ENCODE measurements at regions not wholly inside any gene's neighbourhood (a gene's known extent, or its start where the extent isn't known, plus 50 kb on each side); places are given as distances from the start of the nearest gene placed in this dataset.

GRCh38 chr4:72677265-72677664 is 108.2 kb upstream of the ADAMTS3 start:
- no peak for DNase-seq (ENCODE audit: low read depth in 2 of 2)
- H3K9ac ChIP-seq (ENCODE audit: insufficient read depth, low read length): no peak overlapping the region
- no peaks in the 10 kb centered on the region for H4K20me1 ChIP-seq (ENCODE audit: control insufficient read depth, extremely low read depth, insufficient read depth, low read length)
- H3K4me1 ChIP-seq (ENCODE audit: control insufficient read depth, extremely low read depth, insufficient read depth, low read length): no peaks in the 10 kb centered on the region
- no peaks in the 10 kb centered on the region for H3K36me3 ChIP-seq (ENCODE audit: control insufficient read depth, insufficient read depth, low read length)
- H2AFZ ChIP-seq (ENCODE audit: low read length): no peak overlapping the region
- no peaks in the 10 kb centered on the region for H3K79me2 ChIP-seq (ENCODE audit: control insufficient read depth, insufficient read depth, low read length)
- H3K27me3 ChIP-seq (ENCODE audit: control insufficient read depth, insufficient read depth, low read length): no peaks in the 10 kb centered on the region
- H3K4me2 ChIP-seq (ENCODE audit: extremely low read depth, insufficient read depth, low read length): no peak overlapping the region
- no peaks in the 10 kb centered on the region for H3K9me3 ChIP-seq (ENCODE audit: control insufficient read depth, insufficient read depth, low read depth, low read length)
- H3K27ac ChIP-seq (ENCODE audit: insufficient read depth, low read length): no peak overlapping the region
- TF ChIP-seq CTCF (conservative IDR thresholded peaks at IDR 0.05 in 1 of 2, IDR thresholded peaks at IDR 0.05 in 1 of 2; ENCODE audit: low read depth in 1 of 2, low read length in 2 of 2) (no peak), EZH2 (IDR thresholded peaks at IDR 0.05; ENCODE audit: low read length, missing control alignments) (no peak)
- H3K4me3 ChIP-seq (replicated peaks in 1 of 4; ENCODE audit: control extremely low read depth in 1 of 4, insufficient read depth in 1 of 4, low read depth in 3 of 4, low read length in 4 of 4): no peak overlapping the region

GRCh38 chr4:72671980-72672379 is 103.0 kb upstream of the ADAMTS3 start:
- H3K4me3 ChIP-seq (replicated peaks in 1 of 4; ENCODE audit: control extremely low read depth in 1 of 4, insufficient read depth in 1 of 4, low read depth in 3 of 4, low read length in 4 of 4): no peak overlapping the region
- no peaks in the 10 kb centered on the region for H4K20me1 ChIP-seq (ENCODE audit: control insufficient read depth, extremely low read depth, insufficient read depth, low read length)
- H3K9ac ChIP-seq (ENCODE audit: insufficient read depth, low read length): no peak overlapping the region
- no peak overlapping the region for H3K27ac ChIP-seq (ENCODE audit: insufficient read depth, low read length)
- no peaks in the 10 kb centered on the region for H3K4me1 ChIP-seq (ENCODE audit: control insufficient read depth, extremely low read depth, insufficient read depth, low read length)
- no peak overlapping the region for H2AFZ ChIP-seq (ENCODE audit: low read length)
- TF ChIP-seq EZH2 (IDR thresholded peaks at IDR 0.05; ENCODE audit: low read length, missing control alignments) (no peak), CTCF (conservative IDR thresholded peaks at IDR 0.05 in 1 of 2, IDR thresholded peaks at IDR 0.05 in 1 of 2; ENCODE audit: low read depth in 1 of 2, low read length in 2 of 2) (no peak)
- no peaks in the 10 kb centered on the region for H3K27me3 ChIP-seq (ENCODE audit: control insufficient read depth, insufficient read depth, low read length)
- DNase-seq (ENCODE audit: low read depth in 2 of 2): no peak
- no peaks in the 10 kb centered on the region for H3K9me3 ChIP-seq (ENCODE audit: control insufficient read depth, insufficient read depth, low read depth, low read length)
- H3K4me2 ChIP-seq (ENCODE audit: extremely low read depth, insufficient read depth, low read length): no peak overlapping the region
- H3K36me3 ChIP-seq (ENCODE audit: control insufficient read depth, insufficient read depth, low read length): no peaks in the 10 kb centered on the region
- H3K79me2 ChIP-seq (ENCODE audit: control insufficient read depth, insufficient read depth, low read length): no peaks in the 10 kb centered on the region

- no peak for DNase-seq (ENCODE audit: low read depth in 2 of 2)
- H3K9me3 ChIP-seq (ENCODE audit: control insufficient read depth, insufficient read depth, low read depth, low read length): no peaks in the 10 kb centered on the region
- H4K20me1 ChIP-seq (ENCODE audit: control insufficient read depth, extremely low read depth, insufficient read depth, low read length): no peaks in the 10 kb centered on the region
- H2AFZ ChIP-seq (ENCODE audit: low read length): no peak overlapping the region
- H3K4me2 ChIP-seq (ENCODE audit: extremely low read depth, insufficient read depth, low read length): no peak overlapping the region
- no peaks in the 10 kb centered on the region for H3K36me3 ChIP-seq (ENCODE audit: control insufficient read depth, insufficient read depth, low read length)
- no peak overlapping the region for H3K4me3 ChIP-seq (replicated peaks in 1 of 4; ENCODE audit: control extremely low read depth in 1 of 4, insufficient read depth in 1 of 4, low read depth in 3 of 4, low read length in 4 of 4)
- no peaks in the 10 kb centered on the region for H3K4me1 ChIP-seq (ENCODE audit: control insufficient read depth, extremely low read depth, insufficient read depth, low read length)
- no peaks in the 10 kb centered on the region for H3K27me3 ChIP-seq (ENCODE audit: control insufficient read depth, insufficient read depth, low read length)
- no peak overlapping the region for H3K9ac ChIP-seq (ENCODE audit: insufficient read depth, low read length)
- TF ChIP-seq CTCF (conservative IDR thresholded peaks at IDR 0.05 in 1 of 2, IDR thresholded peaks at IDR 0.05 in 1 of 2; ENCODE audit: low read depth in 1 of 2, low read length in 2 of 2) (no peak), EZH2 (IDR thresholded peaks at IDR 0.05; ENCODE audit: low read length, missing control alignments) (no peak)
- H3K79me2 ChIP-seq (ENCODE audit: control insufficient read depth, insufficient read depth, low read length): no peaks in the 10 kb centered on the region
- no peak overlapping the region for H3K27ac ChIP-seq (ENCODE audit: insufficient read depth, low read length)
Observed at GRCh38 chr4:72670521-72670920, 101.5 kb upstream of the ADAMTS3 start.
